Heart left ventricle (tissue), 13 donors: ENCODE measurements at regions not wholly inside any gene's neighbourhood (a gene's known extent, or its start where the extent isn't known, plus 50 kb on each side); places are given as distances from the start of the nearest gene placed in this dataset.

ENCODE experiments used
- CTCF ChIP-seq, 12 donors: fragments of 200-600 bp; sonication (generic) in 4 of 12; IDR thresholded peaks; one replicate each; pipeline versions ENCODE4 v1.5.0 to v1.8.0; 2018 to 2022; ENCODE audit warnings: antibody characterized with exemption in 12 of 12, mild to moderate bottlenecking in 5 of 12
- POLR2A ChIP-seq, 2 donors: fragments of 450-650 bp; IDR thresholded peaks; one replicate each; pipeline ENCODE4 v1.6.1; 2017; ENCODE audit warnings: antibody characterized with exemption in 2 of 2, mild to moderate bottlenecking in 2 of 2, moderate library complexity in 2 of 2
- donor health status: ischemic (EF 13 %, LVEDD 7.1; RV severe dilation, severe dysfunction).
- donor health status: DM: no; HTN: yes; CAD: no.
- donor health status: DM: no; HTN: no; CAD: no.
- donor health status: ischemic (EF 25% LVEDD 6.9; RV normal size, moderate dysfunction).
- donor health status: ischemic (EF 25% LVEDD 5.7; RV mildly dilated, moderate dysfunction).
- donor health status: ischemic (EF 35%, LVEDD 5.7; RV mildly dilated, moderate dysfunction).
- donor health status: nonischemic (EF 11% LVEDD 7.7; RV severe dilation, severe dysfunction).
- donor health status: DM: yes; HTN: yes; CAD: no.
- donor health status: PGD.
- donor health status: ischemic (EF 29% LVEDD 5.4; RV normal size, mild dysfunction).
- donor health status: nonischemic (EF 23%, LVEDD 6.1; RV moderate dilation, normal function).

- TF ChIP-seq CTCF (IDR thresholded peaks at IDR 0.05) (no peak), POLR2A (IDR thresholded peaks at IDR 0.05) (no peak)
Observed at GRCh38 chr11:45750439-45750838, 54.5 kb upstream of the SLC35C1 start.
